ENCODE measurements at regions not wholly inside any gene's neighbourhood (a gene's known extent, or its start where the extent isn't known, plus 50 kb on each side); places are given as distances from the start of the nearest gene placed in this dataset.

GRCh38 chr3:72036899-72037298 is 252.0 kb upstream of the PROK2 start:
- Mint-ChIP-seq H3K9me3 (peaks cover 3% of the 10 kb centered on the region), H3K36me3 (no peaks in the 10 kb centered on the region), H3K4me3 (no peak overlapping the region), H3K27ac (no peak overlapping the region), H3K27me3 (ENCODE audit: low read depth) (peaks cover 9% of the 10 kb centered on the region), H3K4me1 (no peaks in the 10 kb centered on the region)
- no peak for TF ChIP-seq CTCF (IDR thresholded peaks at IDR 0.05; ENCODE audit: unreplicated experiment)
- DNase-seq (ENCODE audit: low spot score in 2 of 2, unreplicated experiment in 2 of 2) = no peak

- Mint-ChIP-seq H3K9me3 (peaks cover 3% of the 10 kb centered on the region), H3K27ac (no peak overlapping the region), H3K4me1 (no peaks in the 10 kb centered on the region), H3K27me3 (ENCODE audit: low read depth) (peaks cover 9% of the 10 kb centered on the region), H3K4me3 (no peak overlapping the region), H3K36me3 (no peaks in the 10 kb centered on the region)
- TF ChIP-seq CTCF (IDR thresholded peaks at IDR 0.05; ENCODE audit: unreplicated experiment) = no peak
- DNase-seq (ENCODE audit: low spot score in 2 of 2, unreplicated experiment in 2 of 2) = no peak
These were observed 250.7 kb upstream of the PROK2 start for GRCh38 chr3:72035606-72036005.

- no peak for TF ChIP-seq CTCF (IDR thresholded peaks at IDR 0.05; ENCODE audit: unreplicated experiment)
- H3K4me1 Mint-ChIP-seq = no peaks in the 10 kb centered on the region
- H3K27ac Mint-ChIP-seq = no peak overlapping the region
- DNase-seq (ENCODE audit: low spot score in 2 of 2, unreplicated experiment in 2 of 2) = no peak
- peaks cover 3% of the 10 kb centered on the region for H3K9me3 Mint-ChIP-seq
- H3K4me3 Mint-ChIP-seq = no peak overlapping the region
- H3K36me3 Mint-ChIP-seq = no peaks in the 10 kb centered on the region
- H3K27me3 Mint-ChIP-seq (ENCODE audit: low read depth) = peaks cover 9% of the 10 kb centered on the region
These were observed 250.0 kb upstream of the PROK2 start for GRCh38 chr3:72034986-72035385.

- Mint-ChIP-seq H3K27ac (no peak overlapping the region), H3K4me1 (peaks cover 3% of the 10 kb centered on the region), H3K27me3 (ENCODE audit: low read depth) (peaks cover 7% of the 10 kb centered on the region), H3K36me3 (no peaks in the 10 kb centered on the region), H3K4me3 (no peak overlapping the region), H3K9me3 (peaks cover 3% of the 10 kb centered on the region)
- TF ChIP-seq CTCF (IDR thresholded peaks at IDR 0.05; ENCODE audit: unreplicated experiment) = no peak
- DNase-seq (ENCODE audit: low spot score in 2 of 2, unreplicated experiment in 2 of 2) = no peak
These were observed 248.9 kb upstream of the PROK2 start for GRCh38 chr3:72033666-72034428.

- peaks cover 8% of the 10 kb centered on the region for H3K4me1 Mint-ChIP-seq
- peaks cover 2% of the 10 kb centered on the region for H3K27me3 Mint-ChIP-seq (ENCODE audit: low read depth)
- H3K9me3 Mint-ChIP-seq = peaks cover 2% of the 10 kb centered on the region
- no peaks in the 10 kb centered on the region for H3K36me3 Mint-ChIP-seq
- DNase-seq (ENCODE audit: low spot score in 2 of 2, unreplicated experiment in 2 of 2) = no peak
- no peak for TF ChIP-seq CTCF (IDR thresholded peaks at IDR 0.05; ENCODE audit: unreplicated experiment)
- no peak overlapping the region for H3K4me3 Mint-ChIP-seq
- no peak overlapping the region for H3K27ac Mint-ChIP-seq
These were observed 247.6 kb upstream of the PROK2 start for GRCh38 chr3:72032441-72033135.
